Neural cell (in vitro differentiated cells): ENCODE measurements at regions not wholly inside any gene's neighbourhood (a gene's known extent, or its start where the extent isn't known, plus 50 kb on each side); places are given as distances from the start of the nearest gene placed in this dataset.

ENCODE experiments used
- H2AFZ ChIP-seq: fragments of 200-600, 300-800 bp; sonication (generic), shearing (Covaris generic); 2 replicates; pipeline ENCODE4 v1.6.0; 2014; ENCODE audit warnings: low read depth, mild to moderate bottlenecking, antibody characterized with exemption, low read length, moderate library complexity
- H3F3A ChIP-seq: fragments of 200-600 bp; shearing (Covaris generic); 2 replicates; pipeline ENCODE4 v1.6.1; 2016; ENCODE audit warnings: mild to moderate bottlenecking, moderate library complexity, mixed read lengths, antibody characterized with exemption, low read length; ENCODE audit not compliant: insufficient read depth, poor library complexity, severe bottlenecking
- H3K27ac ChIP-seq: fragments of 200-600, 300-800 bp; sonication (generic), shearing (Covaris generic); 2 replicates; pipeline ENCODE4 v1.5.1; 2014; ENCODE audit warnings: mild to moderate bottlenecking, low read length, moderate library complexity
- H3K27me3 ChIP-seq: fragments of 300-800, 200-600 bp; sonication (generic), shearing (Covaris generic); 2 replicates; pipeline ENCODE4 v1.6.0; 2014; ENCODE audit warnings: mild to moderate bottlenecking, low read depth, low read length, moderate library complexity; ENCODE audit not compliant: insufficient read depth
- H3K36me3 ChIP-seq: fragments of 300-800, 200-600 bp; sonication (generic), shearing (Covaris generic); 2 replicates; pipeline ENCODE4 v1.5.1; 2014; ENCODE audit warnings: mild to moderate bottlenecking, antibody characterized with exemption, low read length, moderate library complexity; ENCODE audit not compliant: insufficient read depth
- H3K4me2 ChIP-seq: fragments of 300-800, 200-600 bp; sonication (generic), shearing (Covaris generic); 2 replicates; pipeline ENCODE4 v1.6.0; 2014; ENCODE audit warnings: mild to moderate bottlenecking, low read length
- H3K4me3 ChIP-seq: fragments of 300-800, 200-600 bp; sonication (generic), shearing (Covaris generic); 2 replicates; pipeline ENCODE4 v1.5.1; 2014; ENCODE audit warnings: mild to moderate bottlenecking, low read length, moderate library complexity
- H3K79me2 ChIP-seq: fragments of 200-600 bp; shearing (Covaris generic); replicated peaks from 2 replicates; pipeline ENCODE4 v1.6.0; 2014; ENCODE audit warnings: mild to moderate bottlenecking, low read length, moderate library complexity; ENCODE audit not compliant: insufficient read depth
- H3K9ac ChIP-seq: fragments of 300-800, 200-600 bp; sonication (generic), shearing (Covaris generic); 2 replicates; pipeline ENCODE4 v1.6.1; 2016; ENCODE audit warnings: mild to moderate bottlenecking, low read length, mixed read lengths
- H3K9me2 ChIP-seq: fragments of 200-600 bp; shearing (Covaris generic); 2 replicates; pipeline ENCODE4 v1.6.1; 2016; ENCODE audit warnings: mild to moderate bottlenecking, low read length, mixed read lengths; ENCODE audit not compliant: insufficient read depth
- H3K9me3 ChIP-seq: fragments of 200-600, 300-800 bp; sonication (generic), shearing (Covaris generic); 2 replicates; pipeline ENCODE4 v1.6.1; 2016; ENCODE audit warnings: mild to moderate bottlenecking, mixed run types, low read length, moderate library complexity, mixed read lengths
- H4K20me1 ChIP-seq: fragments of 200-600 bp; shearing (Covaris generic); 2 replicates; pipeline ENCODE4 v1.6.1; 2016; ENCODE audit warnings: mild to moderate bottlenecking, mixed run types; ENCODE audit not compliant: insufficient read depth
- CTCF ChIP-seq: fragments of 450-650 bp; IDR thresholded peaks from 2 replicates; pipeline ENCODE4 v1.5.1; 2014; ENCODE audit warnings: antibody characterized with exemption, mild to moderate bottlenecking, moderate library complexity; ENCODE audit not compliant: poor library complexity, severe bottlenecking
- EP300 ChIP-seq: fragments of 450-650 bp; conservative IDR thresholded peaks from 2 replicates; pipeline ENCODE4 v1.6.1; 2014; ENCODE audit warnings: antibody characterized with exemption, mild to moderate bottlenecking, moderate library complexity; ENCODE audit not compliant: poor library complexity, severe bottlenecking
- EZH2 ChIP-seq: fragments of 200-600, 300-800 bp; shearing (Covaris generic), sonication (generic); IDR thresholded peaks from 2 replicates; pipeline ENCODE4 v1.6.1; 2014; ENCODE audit warnings: antibody characterized with exemption, low read length, borderline replicate concordance, mild to moderate bottlenecking; ENCODE audit not compliant: insufficient read depth, poor library complexity, severe bottlenecking
- MXI1 ChIP-seq: fragments of 450-650 bp; conservative IDR thresholded peaks from 2 replicates; pipeline ENCODE4 v1.6.1; 2014; ENCODE audit warnings: antibody characterized with exemption, mild to moderate bottlenecking; ENCODE audit not compliant: poor library complexity, severe bottlenecking
- POLR2AphosphoS5 ChIP-seq: IDR thresholded peaks from 2 replicates; pipeline ENCODE4 v1.6.1; 2012
- RAD21 ChIP-seq: fragments of 450-650 bp; conservative IDR thresholded peaks from 2 replicates; pipeline ENCODE4 v1.6.1; 2014; ENCODE audit warnings: antibody characterized with exemption, mild to moderate bottlenecking, moderate library complexity
- SMC3 ChIP-seq: fragments of 450-650 bp; conservative IDR thresholded peaks from 2 replicates; pipeline ENCODE4 v1.6.1; 2014; ENCODE audit warnings: antibody characterized with exemption, mild to moderate bottlenecking, moderate library complexity; ENCODE audit not compliant: poor library complexity
- TAF1 ChIP-seq: IDR thresholded peaks from 2 replicates; pipeline ENCODE4 v1.6.1; 2012; ENCODE audit warnings: low read depth
- TF ChIP-seq, protein P1 (sequence below): IDR thresholded peaks from 2 replicates; pipeline ENCODE4 v1.6.1; 2012; ENCODE audit warnings: borderline replicate concordance

GRCh38 chr16:82535262-82535661 is 91.5 kb upstream of the CDH13 start:
- TF ChIP-seq EZH2, result no peak
- no peak for TF ChIP-seq TAF1
- TF ChIP-seq MXI1, result no peak
- TF ChIP-seq, protein P1, sequence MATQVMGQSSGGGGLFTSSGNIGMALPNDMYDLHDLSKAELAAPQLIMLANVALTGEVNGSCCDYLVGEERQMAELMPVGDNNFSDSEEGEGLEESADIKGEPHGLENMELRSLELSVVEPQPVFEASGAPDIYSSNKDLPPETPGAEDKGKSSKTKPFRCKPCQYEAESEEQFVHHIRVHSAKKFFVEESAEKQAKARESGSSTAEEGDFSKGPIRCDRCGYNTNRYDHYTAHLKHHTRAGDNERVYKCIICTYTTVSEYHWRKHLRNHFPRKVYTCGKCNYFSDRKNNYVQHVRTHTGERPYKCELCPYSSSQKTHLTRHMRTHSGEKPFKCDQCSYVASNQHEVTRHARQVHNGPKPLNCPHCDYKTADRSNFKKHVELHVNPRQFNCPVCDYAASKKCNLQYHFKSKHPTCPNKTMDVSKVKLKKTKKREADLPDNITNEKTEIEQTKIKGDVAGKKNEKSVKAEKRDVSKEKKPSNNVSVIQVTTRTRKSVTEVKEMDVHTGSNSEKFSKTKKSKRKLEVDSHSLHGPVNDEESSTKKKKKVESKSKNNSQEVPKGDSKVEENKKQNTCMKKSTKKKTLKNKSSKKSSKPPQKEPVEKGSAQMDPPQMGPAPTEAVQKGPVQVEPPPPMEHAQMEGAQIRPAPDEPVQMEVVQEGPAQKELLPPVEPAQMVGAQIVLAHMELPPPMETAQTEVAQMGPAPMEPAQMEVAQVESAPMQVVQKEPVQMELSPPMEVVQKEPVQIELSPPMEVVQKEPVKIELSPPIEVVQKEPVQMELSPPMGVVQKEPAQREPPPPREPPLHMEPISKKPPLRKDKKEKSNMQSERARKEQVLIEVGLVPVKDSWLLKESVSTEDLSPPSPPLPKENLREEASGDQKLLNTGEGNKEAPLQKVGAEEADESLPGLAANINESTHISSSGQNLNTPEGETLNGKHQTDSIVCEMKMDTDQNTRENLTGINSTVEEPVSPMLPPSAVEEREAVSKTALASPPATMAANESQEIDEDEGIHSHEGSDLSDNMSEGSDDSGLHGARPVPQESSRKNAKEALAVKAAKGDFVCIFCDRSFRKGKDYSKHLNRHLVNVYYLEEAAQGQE, result no peak
- TF ChIP-seq SMC3, result no peak
- no peak for TF ChIP-seq EP300
- no peak for TF ChIP-seq RAD21
- TF ChIP-seq POLR2AphosphoS5, result no peak
- TF ChIP-seq CTCF, result no peak
- Histone ChIP-seq H2AFZ (no peak overlapping the region), H3K27me3 (no peaks in the 10 kb centered on the region), H3K79me2 (no peaks in the 10 kb centered on the region), H3F3A (no peaks in the 10 kb centered on the region), H3K9ac (no peak overlapping the region), H3K4me3 (no peak overlapping the region), H3K4me2 (no peak overlapping the region), H3K27ac (no peak overlapping the region), H3K9me2 (no peaks in the 10 kb centered on the region), H4K20me1 (no peaks in the 10 kb centered on the region), H3K36me3 (no peaks in the 10 kb centered on the region), H3K9me3 (no peaks in the 10 kb centered on the region)

- no peaks in the 10 kb centered on the region for H3K27me3 ChIP-seq
- H3F3A ChIP-seq, result no peaks in the 10 kb centered on the region
- no peak overlapping the region for H3K9ac ChIP-seq
- no peak overlapping the region for H2AFZ ChIP-seq
- TF ChIP-seq RAD21 (no peak), EZH2 (no peak), POLR2AphosphoS5 (no peak), TAF1 (no peak), SMC3 (no peak), EP300 (no peak), CTCF (no peak), MXI1 (no peak)
- TF ChIP-seq, protein P1, result no peak
- H3K4me3 ChIP-seq, result no peak overlapping the region
- no peaks in the 10 kb centered on the region for H3K79me2 ChIP-seq
- no peak overlapping the region for H3K27ac ChIP-seq
- no peaks in the 10 kb centered on the region for H3K9me3 ChIP-seq
- no peaks in the 10 kb centered on the region for H3K36me3 ChIP-seq
- no peaks in the 10 kb centered on the region for H3K9me2 ChIP-seq
- no peak overlapping the region for H3K4me2 ChIP-seq
- no peaks in the 10 kb centered on the region for H4K20me1 ChIP-seq
Observed at GRCh38 chr16:82533189-82533588, 93.6 kb upstream of the CDH13 start.
